ENCODE measurements at regions not wholly inside any gene's neighbourhood (a gene's known extent, or its start where the extent isn't known, plus 50 kb on each side); places are given as distances from the start of the nearest gene placed in this dataset.
"Not testable (repeated sequence)": the region's sequence is repeated elsewhere in the genome, so short reads cannot be mapped to it uniquely, and the experiment has no call there.

- DNase-seq, result no peak
- no peak overlapping the region for H3K27ac ChIP-seq (ENCODE audit: low read depth, low read length)
- no peaks in the 10 kb centered on the region for H3K36me3 Mint-ChIP-seq
- no peak overlapping the region for H3K4me3 ChIP-seq (ENCODE audit: low read length in 2 of 2)
- intact Hi-C loops (cut with micrococcal nuclease), result no loop called here
- ChIA-PET CTCF (ENCODE audit: partially characterized antibody) (no interaction called here), POLR2A (ENCODE audit: partially characterized antibody) (no interaction called here)
- no peaks in the 10 kb centered on the region for H3K9me3 ChIP-seq (ENCODE audit: control insufficient read depth in 1 of 2, low read length in 2 of 2)
- no peak overlapping the region for H3K4me3 Mint-ChIP-seq
- H3K9me3 Mint-ChIP-seq, result peaks cover 0 to 7% (median 0%) of the 10 kb centered on the region in 8 donors
- no peaks in the 10 kb centered on the region for H3K36me3 ChIP-seq (ENCODE audit: insufficient read depth, low read length)
- H3K27me3 Mint-ChIP-seq, result peaks cover 13 to 18% of the 10 kb centered on the region in 2 donors
- H3K4me1 Mint-ChIP-seq, result no peaks in the 10 kb centered on the region
- H3K27me3 ChIP-seq (ENCODE audit: insufficient read depth, low read length), result no peaks in the 10 kb centered on the region
- no peaks in the 10 kb centered on the region for H3K4me1 ChIP-seq (ENCODE audit: insufficient read depth, low read length)
- no peak overlapping the region for H3K27ac Mint-ChIP-seq
These were observed 61.8 kb upstream of the UBASH3B start for GRCh38 chr11:122593473-122594420.

- no peak overlapping the region for H3K4me3 Mint-ChIP-seq
- DNase-seq, result no peak
- no peaks in the 10 kb centered on the region for H3K4me1 Mint-ChIP-seq
- H3K36me3 Mint-ChIP-seq, result no peaks in the 10 kb centered on the region
- ChIA-PET POLR2A (ENCODE audit: partially characterized antibody) (no interaction called here), CTCF (ENCODE audit: partially characterized antibody) (interaction anchor here (0.6 to 0.9 kb wide), 2 partner anchors 19 to 190 kb away, joined by 3 to 4 read pairs; no protein-coding TSS in a partner anchor)
- Histone ChIP-seq H3K4me3 (ENCODE audit: low read length in 2 of 2) (no peak overlapping the region), H3K27me3 (ENCODE audit: insufficient read depth, low read length) (no peaks in the 10 kb centered on the region), H3K36me3 (ENCODE audit: insufficient read depth, low read length) (no peaks in the 10 kb centered on the region), H3K9me3 (ENCODE audit: control insufficient read depth in 1 of 2, low read length in 2 of 2) (no peaks in the 10 kb centered on the region), H3K27ac (ENCODE audit: low read depth, low read length) (no peak overlapping the region), H3K4me1 (ENCODE audit: insufficient read depth, low read length) (no peaks in the 10 kb centered on the region)
- intact Hi-C loops (cut with micrococcal nuclease), result no loop called here
- peaks cover 0 to 12% (median 0%) of the 10 kb centered on the region in 8 donors for H3K9me3 Mint-ChIP-seq
- H3K27me3 Mint-ChIP-seq, result peaks cover 17 to 18% of the 10 kb centered on the region in 2 donors
- H3K27ac Mint-ChIP-seq, result no peak overlapping the region
These were observed 62.9 kb upstream of the UBASH3B start for GRCh38 chr11:122592641-122593040.

- no peak overlapping the region for H3K4me3 ChIP-seq (ENCODE audit: low read length in 2 of 2)
- no peaks in the 10 kb centered on the region for H3K27me3 ChIP-seq (ENCODE audit: insufficient read depth, low read length)
- DNase-seq, result no peak
- peaks cover 8% of the 10 kb centered on the region for H3K4me1 ChIP-seq (ENCODE audit: insufficient read depth, low read length)
- no peaks in the 10 kb centered on the region for H3K9me3 ChIP-seq (ENCODE audit: control insufficient read depth in 1 of 2, low read length in 2 of 2)
- Mint-ChIP-seq H3K27ac (no peak overlapping the region), H3K4me1 (peaks cover 5 to 9% (median 9%) of the 10 kb centered on the region in 4 donors), H3K4me3 (no peak overlapping the region), H3K9me3 (peaks cover 0 to 10% (median 0%) of the 10 kb centered on the region in 8 donors), H3K36me3 (no peaks in the 10 kb centered on the region), H3K27me3 (peaks cover 0 to 5% of the 10 kb centered on the region in 2 donors)
- no peak overlapping the region for H3K27ac ChIP-seq (ENCODE audit: low read depth, low read length)
- intact Hi-C loops (cut with micrococcal nuclease), result no loop called here
- CTCF ChIA-PET (ENCODE audit: partially characterized antibody), result no interaction called here
- no peaks in the 10 kb centered on the region for H3K36me3 ChIP-seq (ENCODE audit: insufficient read depth, low read length)
- POLR2A ChIA-PET (ENCODE audit: partially characterized antibody), result no interaction called here
These were observed 70.9 kb upstream of the UBASH3B start for GRCh38 chr11:122584670-122585069.

- not testable (repeated sequence) for H3K4me3 ChIP-seq (ENCODE audit: low read length in 2 of 2); H3K9me3 ChIP-seq (ENCODE audit: control insufficient read depth in 1 of 2, low read length in 2 of 2); H3K27me3 Mint-ChIP-seq; H3K27me3 ChIP-seq (ENCODE audit: insufficient read depth, low read length); H3K4me1 Mint-ChIP-seq; H3K4me1 ChIP-seq (ENCODE audit: insufficient read depth, low read length); H3K27ac ChIP-seq (ENCODE audit: low read depth, low read length); H3K36me3 Mint-ChIP-seq; H3K9me3 Mint-ChIP-seq; H3K36me3 ChIP-seq (ENCODE audit: insufficient read depth, low read length)
- intact Hi-C loops (cut with micrococcal nuclease), result loop anchor here (1.0 to 2.0 kb wide), 6 partner anchors 49 to 925 kb away; no protein-coding TSS in a partner anchor
- Mint-ChIP-seq H3K4me3 (peak overlapping the region in 2 of 8 donors; percentile 75 to 80), H3K27ac (peak overlapping the region in 2 of 7 donors; percentile 89 to 95)
- ChIA-PET POLR2A (ENCODE audit: partially characterized antibody) (interaction anchor here (0.9 to 1.4 kb wide), 2 partner anchors 179 to 272 kb away, joined by 3 to 4 read pairs; no protein-coding TSS in a partner anchor), CTCF (ENCODE audit: partially characterized antibody) (interaction anchor here (0.6 to 7.7 kb wide), 19 partner anchors 9 to 285 kb away, joined by 3 to 110 read pairs (median 4); no protein-coding TSS in a partner anchor)
- peak in 1 of 5 donors; percentile 6 for DNase-seq
These were observed 75.5 kb upstream of the UBASH3B start for GRCh38 chr11:122580071-122580470.

GRCh38 chr11:122578171-122578825, 77.2 kb upstream of the UBASH3B start:
- no peak overlapping the region for H3K4me3 Mint-ChIP-seq
- Histone ChIP-seq H3K9me3 (ENCODE audit: control insufficient read depth in 1 of 2, low read length in 2 of 2) (no peaks in the 10 kb centered on the region), H3K36me3 (ENCODE audit: insufficient read depth, low read length) (no peaks in the 10 kb centered on the region), H3K4me3 (ENCODE audit: low read length in 2 of 2) (no peak overlapping the region), H3K27me3 (ENCODE audit: insufficient read depth, low read length) (no peaks in the 10 kb centered on the region), H3K4me1 (ENCODE audit: insufficient read depth, low read length) (peaks cover 8% of the 10 kb centered on the region), H3K27ac (ENCODE audit: low read depth, low read length) (no peak overlapping the region)
- POLR2A ChIA-PET (ENCODE audit: partially characterized antibody), result no interaction called here
- H3K27me3 Mint-ChIP-seq, result peaks cover 2 to 7% of the 10 kb centered on the region in 2 donors
- H3K27ac Mint-ChIP-seq, result no peak overlapping the region
- DNase-seq, result no peak
- peaks cover 5 to 9% (median 9%) of the 10 kb centered on the region in 4 donors for H3K4me1 Mint-ChIP-seq
- no peaks in the 10 kb centered on the region for H3K36me3 Mint-ChIP-seq
- CTCF ChIA-PET (ENCODE audit: partially characterized antibody), result interaction anchor here (0.6 to 7.7 kb wide), 9 partner anchors 8 to 476 kb away, joined by 3 to 110 read pairs (median 3); no protein-coding TSS in a partner anchor
- H3K9me3 Mint-ChIP-seq, result no peaks in the 10 kb centered on the region
- intact Hi-C loops (cut with micrococcal nuclease), result no loop called here

GRCh38 chr11:122572592-122572991, 82.9 kb upstream of the UBASH3B start:
- POLR2A ChIA-PET (ENCODE audit: partially characterized antibody), result no interaction called here
- no peak overlapping the region for H3K4me3 Mint-ChIP-seq
- H3K36me3 Mint-ChIP-seq, result no peaks in the 10 kb centered on the region
- Histone ChIP-seq H3K4me3 (ENCODE audit: low read length in 2 of 2) (no peak overlapping the region), H3K9me3 (ENCODE audit: control insufficient read depth in 1 of 2, low read length in 2 of 2) (no peaks in the 10 kb centered on the region), H3K27me3 (ENCODE audit: insufficient read depth, low read length) (no peaks in the 10 kb centered on the region), H3K36me3 (ENCODE audit: insufficient read depth, low read length) (no peaks in the 10 kb centered on the region), H3K4me1 (ENCODE audit: insufficient read depth, low read length) (no peaks in the 10 kb centered on the region), H3K27ac (ENCODE audit: low read depth, low read length) (no peak overlapping the region)
- peaks cover 0 to 4% (median 0%) of the 10 kb centered on the region in 8 donors for H3K9me3 Mint-ChIP-seq
- H3K4me1 Mint-ChIP-seq, result peaks cover 0 to 2% (median 0%) of the 10 kb centered on the region in 4 donors
- H3K27ac Mint-ChIP-seq, result no peak overlapping the region
- H3K27me3 Mint-ChIP-seq, result peaks cover 3 to 4% of the 10 kb centered on the region in 2 donors
- no peak for DNase-seq
- intact Hi-C loops (cut with micrococcal nuclease), result no loop called here
- CTCF ChIA-PET (ENCODE audit: partially characterized antibody), result interaction anchor here (2.6 kb wide), 1 partner anchor 8 kb away, joined by 9 read pairs; no protein-coding TSS in a partner anchor

- Mint-ChIP-seq H3K4me1 (peaks cover 0 to 2% (median 0%) of the 10 kb centered on the region in 4 donors), H3K36me3 (no peaks in the 10 kb centered on the region), H3K27ac (no peak overlapping the region), H3K9me3 (peaks cover 0 to 4% (median 0%) of the 10 kb centered on the region in 8 donors), H3K4me3 (no peak overlapping the region), H3K27me3 (peaks cover 9 to 10% of the 10 kb centered on the region in 2 donors)
- H3K27ac ChIP-seq (ENCODE audit: low read depth, low read length), result no peak overlapping the region
- no peaks in the 10 kb centered on the region for H3K27me3 ChIP-seq (ENCODE audit: insufficient read depth, low read length)
- POLR2A ChIA-PET (ENCODE audit: partially characterized antibody), result no interaction called here
- intact Hi-C loops (cut with micrococcal nuclease), result no loop called here
- no peaks in the 10 kb centered on the region for H3K9me3 ChIP-seq (ENCODE audit: control insufficient read depth in 1 of 2, low read length in 2 of 2)
- no peaks in the 10 kb centered on the region for H3K4me1 ChIP-seq (ENCODE audit: insufficient read depth, low read length)
- CTCF ChIA-PET (ENCODE audit: partially characterized antibody), result no interaction called here
- H3K4me3 ChIP-seq (ENCODE audit: low read length in 2 of 2), result no peak overlapping the region
- no peak for DNase-seq
- H3K36me3 ChIP-seq (ENCODE audit: insufficient read depth, low read length), result no peaks in the 10 kb centered on the region
These were observed 91.8 kb upstream of the UBASH3B start for GRCh38 chr11:122563761-122564160.
